NCI-H2196 (cell line): ENCODE measurements at regions not wholly inside any gene's neighbourhood (a gene's known extent, or its start where the extent isn't known, plus 50 kb on each side); places are given as distances from the start of the nearest gene placed in this dataset.

ENCODE experiments used
- DNase-seq: peaks from one replicate; lab custom pipeline; 2025; ENCODE audit not compliant: unreplicated experiment; lab: John Stamatoyannopoulos, UW

- DNase-seq = no peak
These were observed 114.2 kb upstream of the TENT5D start for GRCh38 chrX:80306007-80306406.

GRCh38 chrX:80312448-80312847 lies 107.8 kb upstream of the TENT5D start:
- DNase-seq = no peak

- DNase-seq = no peak
These were observed 103.7 kb upstream of the TENT5D start for GRCh38 chrX:80316526-80316925.

- DNase-seq = no peak
These were observed 102.6 kb upstream of the TENT5D start for GRCh38 chrX:80317646-80318045.

- DNase-seq = no peak
These were observed 89.0 kb upstream of the TENT5D start for GRCh38 chrX:80331285-80331684.

- DNase-seq = no peak
These were observed 85.7 kb upstream of the TENT5D start for GRCh38 chrX:80334583-80334982.

- DNase-seq = no peak
These were observed 85.0 kb upstream of the TENT5D start for GRCh38 chrX:80335062-80335830.

- no peak for DNase-seq
These were observed 65.2 kb upstream of the TENT5D start for GRCh38 chrX:80354966-80355465.
